NB4 (cell line): ENCODE measurements at regions not wholly inside any gene's neighbourhood (a gene's known extent, or its start where the extent isn't known, plus 50 kb on each side); places are given as distances from the start of the nearest gene placed in this dataset.

Experiments
- MYC ChIP-seq: IDR thresholded peaks from 2 replicates; pipeline ENCODE4 v1.6.1; 2011; ENCODE audit warnings: low read depth, low read length
- POLR2A ChIP-seq: IDR thresholded peaks from 2 replicates; pipeline ENCODE4 v1.6.1; 2011; ENCODE audit warnings: mild to moderate bottlenecking; ENCODE audit not compliant: insufficient read length; ENCODE audit errors: extremely low read depth
- TF ChIP-seq, protein P1 (sequence below): IDR thresholded peaks from one replicate; pipeline ENCODE4 v1.5.1; 2012; ENCODE audit warnings: low read depth, low read length
- TF ChIP-seq, protein P2 (sequence below): IDR thresholded peaks from 2 replicates; pipeline ENCODE4 v1.6.1; 2011; ENCODE audit warnings: low read depth, low read length

DNA sequence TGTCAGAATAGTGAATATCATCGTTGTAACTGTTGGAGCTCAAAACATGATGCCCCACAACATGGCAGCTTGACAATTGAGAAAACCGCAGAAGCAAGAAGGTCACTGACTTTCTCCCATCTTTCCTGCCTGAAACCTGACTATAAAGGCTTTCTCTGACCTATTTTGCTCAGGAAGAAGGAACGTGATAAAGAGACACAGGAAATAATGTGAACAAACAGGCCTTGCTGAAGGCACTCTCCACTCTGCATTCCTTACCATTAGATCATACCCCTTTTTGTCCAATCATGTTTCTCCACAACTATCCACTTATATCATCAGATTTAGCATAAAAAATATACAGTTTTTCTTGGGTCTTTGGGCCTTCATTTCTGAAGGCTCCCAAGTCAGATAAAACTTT lies 916.8 kb downstream of the METTL15 start:
- TF ChIP-seq, protein P1, sequence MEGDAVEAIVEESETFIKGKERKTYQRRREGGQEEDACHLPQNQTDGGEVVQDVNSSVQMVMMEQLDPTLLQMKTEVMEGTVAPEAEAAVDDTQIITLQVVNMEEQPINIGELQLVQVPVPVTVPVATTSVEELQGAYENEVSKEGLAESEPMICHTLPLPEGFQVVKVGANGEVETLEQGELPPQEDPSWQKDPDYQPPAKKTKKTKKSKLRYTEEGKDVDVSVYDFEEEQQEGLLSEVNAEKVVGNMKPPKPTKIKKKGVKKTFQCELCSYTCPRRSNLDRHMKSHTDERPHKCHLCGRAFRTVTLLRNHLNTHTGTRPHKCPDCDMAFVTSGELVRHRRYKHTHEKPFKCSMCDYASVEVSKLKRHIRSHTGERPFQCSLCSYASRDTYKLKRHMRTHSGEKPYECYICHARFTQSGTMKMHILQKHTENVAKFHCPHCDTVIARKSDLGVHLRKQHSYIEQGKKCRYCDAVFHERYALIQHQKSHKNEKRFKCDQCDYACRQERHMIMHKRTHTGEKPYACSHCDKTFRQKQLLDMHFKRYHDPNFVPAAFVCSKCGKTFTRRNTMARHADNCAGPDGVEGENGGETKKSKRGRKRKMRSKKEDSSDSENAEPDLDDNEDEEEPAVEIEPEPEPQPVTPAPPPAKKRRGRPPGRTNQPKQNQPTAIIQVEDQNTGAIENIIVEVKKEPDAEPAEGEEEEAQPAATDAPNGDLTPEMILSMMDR: no peak
- no peak for TF ChIP-seq POLR2A
- TF ChIP-seq, protein P2, sequence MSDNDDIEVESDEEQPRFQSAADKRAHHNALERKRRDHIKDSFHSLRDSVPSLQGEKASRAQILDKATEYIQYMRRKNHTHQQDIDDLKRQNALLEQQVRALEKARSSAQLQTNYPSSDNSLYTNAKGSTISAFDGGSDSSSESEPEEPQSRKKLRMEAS: no peak
- no peak for TF ChIP-seq MYC
